ENCODE measurements at regions not wholly inside any gene's neighbourhood (a gene's known extent, or its start where the extent isn't known, plus 50 kb on each side); places are given as distances from the start of the nearest gene placed in this dataset.
A peak's percentile ranks its signal among the peaks of the same experiment; 100 is the strongest.

- TF ChIP-seq ZNF462 (CRISPR knock-in tag; IDR thresholded peaks at IDR 0.05) (no peak), ZNF114 (CRISPR knock-in tag; IDR thresholded peaks at IDR 0.05) (no peak), JUNB (IDR thresholded peaks at IDR 0.05; ENCODE audit: unreplicated experiment) (no peak), CREB1 (CRISPR knock-in tag; IDR thresholded peaks at IDR 0.05; ENCODE audit: low read depth) (no peak), POLR2AphosphoS5 (IDR thresholded peaks at IDR 0.05; ENCODE audit: low read depth) (no peak), NANOG (IDR thresholded peaks at IDR 0.05; ENCODE audit: borderline replicate concordance) (no peak)
Measured at GRCh38 chr12:5267603-5268423, 164.1 kb upstream of the NTF3 start (continued).

- ATAC-seq = peak; percentile 73
- H3K4me1 Mint-ChIP-seq = peaks cover 11% of the 10 kb centered on the region
- no peak for TF ChIP-seq REST (IDR thresholded peaks at IDR 0.05; ENCODE audit: unreplicated experiment)
Measured at GRCh38 chr12:5268424-5269210, 163.3 kb upstream of the NTF3 start.

More at GRCh38 chr12:5268424-5269210, 163.3 kb upstream of the NTF3 start:
- Mint-ChIP-seq H3K4me3 (no peak overlapping the region), H3K27ac (no peak overlapping the region), H3K36me3 (ENCODE audit: low read depth) (no peaks in the 10 kb centered on the region), H3K9me3 (no peaks in the 10 kb centered on the region), H3K27me3 (ENCODE audit: insufficient read depth, low read depth, poor library complexity) (peaks cover 2% of the 10 kb centered on the region)
- Histone ChIP-seq H3F3A (replicated peaks; ENCODE audit: low read depth) (no peaks in the 10 kb centered on the region), H3K27ac (ENCODE audit: low read depth) (no peak overlapping the region), H3K4me2 (no peak overlapping the region), H4K20me1 (replicated peaks; ENCODE audit: insufficient read depth) (no peaks in the 10 kb centered on the region), H3K4me1 (ENCODE audit: insufficient read depth) (peaks cover 11% of the 10 kb centered on the region), H3K4me3 (no peak overlapping the region), H3K36me3 (ENCODE audit: insufficient read depth) (no peaks in the 10 kb centered on the region), H3K27me3 (ENCODE audit: insufficient read depth) (no peaks in the 10 kb centered on the region), H3K79me2 (replicated peaks; ENCODE audit: insufficient read depth) (no peaks in the 10 kb centered on the region), H3K9me2 (ENCODE audit: insufficient read depth) (peaks cover 8% of the 10 kb centered on the region; the same call in 1 of the 2 replicates), H2AFZ (no peak overlapping the region; the same call in 1 of the 2 replicates)
- peak; percentile 7 for DNase-seq (ENCODE audit: low spot score)
